HCT116 (cell line): ENCODE measurements at regions not wholly inside any gene's neighbourhood (a gene's known extent, or its start where the extent isn't known, plus 50 kb on each side); places are given as distances from the start of the nearest gene placed in this dataset.
"Not testable (repeated sequence)": the region's sequence is repeated elsewhere in the genome, so short reads cannot be mapped to it uniquely, and the experiment has no call there.

Experiments
- ATAC-seq: fragments of 200-7000 bp; cut with Tn5 transposase; 2 replicates; pipeline ENCODE4 v1.9.1; 2020; ENCODE audit warnings: mild to moderate bottlenecking, moderate library complexity
- BruUV-seq: library from RNA; stranded (reverse); fragments of 400-500 nt; replicated peaks from 2 replicates; lab custom pipeline; 2021; lab: Mats Ljungman, UMichigan
- CTCF ChIA-PET: fragments of 300-600 bp; sonication (Branson Sonifier 250); formaldehyde crosslinking; loops from one replicate; lab custom pipeline; 2021; ENCODE audit warnings: antibody characterized with exemption; lab: Charles Lee
- POLR2A ChIA-PET: fragments of 300-600, 350-600 bp; sonication (Branson Sonifier 250); formaldehyde crosslinking; loops from one replicate; lab custom pipeline; 2021; ENCODE audit warnings: antibody characterized with exemption; lab: Charles Lee
- RAD21 ChIA-PET, 2 experiments: fragments of 300-600 bp; sonication (Branson Sonifier 250); formaldehyde crosslinking; loops; one replicate each; lab custom pipeline; 2023; ENCODE audit warnings: low total read pairs in 2 of 2; ENCODE audit not compliant: uncharacterized antibody in 2 of 2, unreplicated experiment in 2 of 2, low non-redundant PET in 1 of 2; lab: Charles Lee
- DNase-seq: peaks from one replicate; pipeline ENCODE4 v3.0.0-alpha.2; 2010; ENCODE audit warnings: low read depth, low spot score
- H2AFZ ChIP-seq: fragments of 200-600 bp; shearing (Covaris generic), sonication (generic); 2 replicates; pipeline ENCODE4 v1.6.1; 2017; ENCODE audit warnings: low read depth, mixed run types, mixed read lengths, antibody characterized with exemption, low read length; ENCODE audit not compliant: poor library complexity, severe bottlenecking
- H3K27ac ChIP-seq: 2 replicates; pipeline ENCODE4 v1.5.1; 2012; ENCODE audit warnings: low read depth, low read length
- H3K27me3 ChIP-seq: fragments of 200-600 bp; sonication (generic); 2 replicates; pipeline ENCODE4 v1.6.1; 2016; ENCODE audit warnings: mixed run types, low read length, mixed read lengths; ENCODE audit not compliant: insufficient read depth
- H3K36me3 ChIP-seq, 2 experiments: fragments of 200-500 bp in 1 of 2; fragments of 200-600 bp in 1 of 2; sonication (Bioruptor generic) in 1 of 2; sonication (generic) in 1 of 2; 2 replicates each; pipeline versions ENCODE4 v1.5.1 to v1.6.1; 2014 to 2016; ENCODE audit warnings: low read length in 2 of 2, inconsistent platforms in 1 of 2, mixed read lengths in 1 of 2, mixed run types in 1 of 2; ENCODE audit not compliant: insufficient read depth in 2 of 2, control insufficient read depth in 1 of 2
- H3K4me1 ChIP-seq, 2 experiments: fragments of 200-600 bp in 1 of 2; sonication (generic) in 1 of 2; 2 replicates each; pipeline versions ENCODE4 v1.5.1 to v1.6.1; 2012 to 2017; ENCODE audit warnings: low read length in 2 of 2, inconsistent platforms in 1 of 2, mild to moderate bottlenecking in 1 of 2, mixed read lengths in 1 of 2, mixed run types in 1 of 2, moderate library complexity in 1 of 2; ENCODE audit not compliant: insufficient read depth in 2 of 2, control insufficient read depth in 1 of 2
- H3K4me2 ChIP-seq: fragments of 200-600 bp; sonication (generic); 2 replicates; pipeline ENCODE4 v1.6.1; 2017; ENCODE audit warnings: mixed run types, low read length, mixed read lengths
- H3K4me3 ChIP-seq, 2 experiments: fragments of 200-600 bp in 1 of 2; sonication (generic) in 1 of 2; replicated peaks in 1 of 2; 2 replicates each; pipeline ENCODE4 v1.5.1; 2011 to 2016; ENCODE audit warnings: low read length in 2 of 2, control low read depth in 1 of 2, low read depth in 1 of 2, mild to moderate bottlenecking in 1 of 2, mixed read lengths in 1 of 2, mixed run types in 1 of 2
- H3K79me2 ChIP-seq: fragments of 200-600 bp; sonication (generic); 2 replicates; pipeline ENCODE4 v1.6.1; 2017; ENCODE audit warnings: mild to moderate bottlenecking, mixed run types, low read length, moderate library complexity, mixed read lengths; ENCODE audit not compliant: insufficient read depth
- H3K9ac ChIP-seq: fragments of 200-600 bp; sonication (generic); 2 replicates; pipeline ENCODE4 v1.6.1; 2016; ENCODE audit warnings: low read length, mixed read lengths
- H3K9me2 ChIP-seq: fragments of 200-600 bp; sonication (generic), shearing (Covaris generic); 2 replicates; pipeline ENCODE4 v1.6.1; 2017; ENCODE audit warnings: mixed run types, mild to moderate bottlenecking, moderate library complexity; ENCODE audit not compliant: insufficient read depth
- H3K9me3 ChIP-seq, 2 experiments: fragments of 200-500 bp in 1 of 2; fragments of 200-600 bp in 1 of 2; sonication (Bioruptor generic) in 1 of 2; sonication (generic) in 1 of 2; 2 replicates each; pipeline ENCODE4 v1.6.1; 2014 to 2017; ENCODE audit warnings: low read length in 2 of 2, mixed read lengths in 2 of 2, inconsistent platforms in 1 of 2, low read depth in 1 of 2, mild to moderate bottlenecking in 1 of 2, mixed run types in 1 of 2, moderate library complexity in 1 of 2; ENCODE audit not compliant: control insufficient read depth in 1 of 2, insufficient read depth in 1 of 2
- H4K20me1 ChIP-seq: fragments of 200-600 bp; sonication (generic), shearing (Covaris generic); 2 replicates; pipeline ENCODE4 v1.6.1; 2017; ENCODE audit warnings: mixed run types, mild to moderate bottlenecking, moderate library complexity; ENCODE audit not compliant: insufficient read depth
- intact Hi-C: fragments of 100-400 bp; cut with micrococcal nuclease; formaldehyde crosslinking; loops from 2 replicates; pipeline ENCODE4 v1.10.0; 2022

GRCh38 chr1:83478127-83478526 is 520.8 kb downstream of the TTLL7 start:
- ATAC-seq = not testable (repeated sequence)

DNA sequence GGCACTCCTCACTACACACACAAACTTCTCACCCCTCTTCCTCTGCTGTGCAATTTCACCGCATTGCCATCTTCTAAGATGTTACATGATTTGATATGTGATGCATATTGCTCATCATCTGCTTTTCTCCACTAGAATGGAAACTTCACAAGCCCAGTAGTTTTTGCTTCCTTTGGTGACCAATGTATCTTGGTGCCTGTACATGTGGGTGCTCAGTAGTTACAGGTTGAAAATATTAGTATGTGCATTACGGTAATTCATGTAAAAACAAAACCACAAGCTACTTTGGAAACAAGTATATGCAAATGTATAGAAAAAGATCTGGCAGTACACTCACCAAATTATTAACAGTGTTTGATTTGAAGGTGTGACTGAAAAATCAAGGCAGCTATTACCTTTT is 522.4 kb downstream of the TTLL7 start:
- intact Hi-C loops, BruUV-seq, POLR2A ChIA-PET, H3K27ac ChIP-seq, CTCF ChIA-PET, H3K9me3 ChIP-seq, ATAC-seq, H2AFZ ChIP-seq, DNase-seq, H3K4me2 ChIP-seq, H3K4me3 ChIP-seq, H3K9ac ChIP-seq, H3K27me3 ChIP-seq, H3K36me3 ChIP-seq, H3K9me2 ChIP-seq, H4K20me1 ChIP-seq, RAD21 ChIA-PET, H3K79me2 ChIP-seq, H3K4me1 ChIP-seq: not testable (repeated sequence)

More at GRCh38 chr1:83478127-83478526, 520.8 kb downstream of the TTLL7 start:
- POLR2A ChIA-PET, CTCF ChIA-PET, H3K9me2 ChIP-seq, RAD21 ChIA-PET, H3K4me1 ChIP-seq, H3K9ac ChIP-seq, H3K4me3 ChIP-seq, H3K79me2 ChIP-seq, H3K27me3 ChIP-seq, H3K4me2 ChIP-seq, intact Hi-C loops, BruUV-seq, H3K36me3 ChIP-seq, H2AFZ ChIP-seq, H3K27ac ChIP-seq, DNase-seq, H3K9me3 ChIP-seq, H4K20me1 ChIP-seq: not testable (repeated sequence)

DNA sequence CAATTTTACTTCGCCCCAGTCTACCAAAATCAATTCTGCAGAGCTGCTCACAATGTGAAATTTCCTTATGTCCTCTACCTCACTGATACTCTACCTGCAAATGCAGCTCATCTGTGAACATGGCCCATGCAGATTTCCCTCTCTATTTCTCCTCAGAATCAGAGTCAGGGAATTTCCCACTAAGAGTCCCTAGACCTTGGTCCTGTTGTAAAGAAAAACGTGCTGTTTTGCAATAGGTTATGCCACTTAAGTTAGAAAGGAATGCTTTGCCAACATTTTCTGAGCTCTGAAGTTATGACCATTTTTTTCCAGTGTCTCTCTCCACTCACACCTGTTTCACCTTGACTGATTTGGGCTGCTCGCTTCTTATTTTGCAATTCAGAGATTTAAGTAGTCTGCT is 524.0 kb downstream of the TTLL7 start:
- H3K27me3 ChIP-seq, H3K27ac ChIP-seq, H3K9ac ChIP-seq, H3K9me3 ChIP-seq, H3K79me2 ChIP-seq, H3K9me2 ChIP-seq, H4K20me1 ChIP-seq, intact Hi-C loops, H3K4me1 ChIP-seq, ATAC-seq, H2AFZ ChIP-seq, RAD21 ChIA-PET, H3K36me3 ChIP-seq, CTCF ChIA-PET, H3K4me2 ChIP-seq, H3K4me3 ChIP-seq, POLR2A ChIA-PET, BruUV-seq, DNase-seq: not testable (repeated sequence)

- CTCF ChIA-PET, H2AFZ ChIP-seq, H3K4me3 ChIP-seq, H3K4me1 ChIP-seq, H3K27me3 ChIP-seq, BruUV-seq, H3K79me2 ChIP-seq, ATAC-seq, H3K27ac ChIP-seq, H3K9me3 ChIP-seq, POLR2A ChIA-PET, H3K9ac ChIP-seq, H3K4me2 ChIP-seq, DNase-seq, RAD21 ChIA-PET, H4K20me1 ChIP-seq, H3K9me2 ChIP-seq, H3K36me3 ChIP-seq, intact Hi-C loops: not testable (repeated sequence)
Observed at GRCh38 chr1:83473986-83474385, 524.9 kb downstream of the TTLL7 start.

DNA sequence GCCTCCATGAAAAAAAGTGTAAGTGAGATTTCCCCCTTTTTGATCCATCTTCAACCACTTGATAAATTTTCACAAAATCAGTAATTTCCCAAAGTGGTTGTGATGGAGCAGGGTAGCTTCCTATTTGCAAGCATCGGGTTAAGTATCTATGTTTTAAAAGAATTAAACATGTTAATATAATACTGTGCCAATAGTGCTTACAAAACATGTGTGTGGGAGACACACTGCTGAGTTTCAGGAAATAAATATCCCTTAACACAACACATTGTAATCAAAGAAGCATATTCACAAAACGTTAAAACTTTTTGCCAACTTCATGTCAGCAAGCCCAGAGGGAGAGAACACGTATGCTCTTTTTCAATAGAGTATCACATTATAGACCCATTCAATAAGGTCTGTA is 526.9 kb downstream of the TTLL7 start:
- BruUV-seq, POLR2A ChIA-PET, DNase-seq, H4K20me1 ChIP-seq, H3K4me2 ChIP-seq, H3K9ac ChIP-seq, ATAC-seq, H2AFZ ChIP-seq, H3K27me3 ChIP-seq, H3K4me1 ChIP-seq, H3K9me3 ChIP-seq, H3K9me2 ChIP-seq, H3K27ac ChIP-seq, RAD21 ChIA-PET, intact Hi-C loops, CTCF ChIA-PET, H3K36me3 ChIP-seq, H3K79me2 ChIP-seq, H3K4me3 ChIP-seq: not testable (repeated sequence)
